WTC11 (cell line): ENCODE measurements at regions not wholly inside any gene's neighbourhood (a gene's known extent, or its start where the extent isn't known, plus 50 kb on each side); places are given as distances from the start of the nearest gene placed in this dataset.

Experiments used
- ATAC-seq: fragments of 200-7000 bp; cut with Tn5 transposase; 2 replicates; pipeline ENCODE4 v1.10.0; 2021; ENCODE audit warnings: mild to moderate bottlenecking, moderate library complexity
- CTCF ChIA-PET: fragments of 300-600 bp; sonication (Branson Sonifier 250); formaldehyde crosslinking; loops from one replicate; lab custom pipeline; 2021; ENCODE audit warnings: antibody characterized with exemption; lab: Charles Lee
- POLR2A ChIA-PET: fragments of 350-600 bp; sonication (Branson Sonifier 250); formaldehyde crosslinking; loops from one replicate; lab custom pipeline; 2021; ENCODE audit warnings: antibody characterized with exemption; lab: Charles Lee
- DNase-seq: peaks from one replicate; pipeline ENCODE4 v3.0.0; 2021; ENCODE audit warnings: low spot score
- H3K27ac Mint-ChIP-seq: 2 replicates; pipeline ENCODE4 v1.8.0; 2021; ENCODE audit warnings: mixed read lengths
- H3K27me3 Mint-ChIP-seq: 2 replicates; pipeline ENCODE4 v1.8.0; 2021; ENCODE audit warnings: low read depth, mild to moderate bottlenecking, moderate library complexity, mixed read lengths
- H3K36me3 Mint-ChIP-seq: 2 replicates; pipeline ENCODE4 v1.8.0; 2021; ENCODE audit warnings: mixed read lengths
- H3K4me1 Mint-ChIP-seq: 2 replicates; pipeline ENCODE4 v1.8.0; 2022; ENCODE audit warnings: mixed read lengths
- H3K4me3 Mint-ChIP-seq: 2 replicates; pipeline ENCODE4 v1.8.0; 2021; ENCODE audit warnings: mild to moderate bottlenecking, moderate library complexity, mixed read lengths
- H3K9me3 Mint-ChIP-seq: 2 replicates; pipeline ENCODE4 v1.8.0; 2021; ENCODE audit warnings: mixed read lengths
- CTCF ChIP-seq: fragments of 200-600 bp; IDR thresholded peaks from 2 replicates; pipeline ENCODE4 v1.8.0; 2022; ENCODE audit warnings: antibody characterized with exemption
- ESRRA ChIP-seq: sonication (generic); formaldehyde crosslinking; IDR thresholded peaks from 2 replicates; pipeline ENCODE4 v1.8.1; 2022; ENCODE audit warnings: mild to moderate bottlenecking, missing genetic modification reagents, borderline replicate concordance
- ETV6 ChIP-seq: sonication (generic); formaldehyde crosslinking; IDR thresholded peaks from 2 replicates; pipeline ENCODE4 v1.8.1; 2022; ENCODE audit warnings: mild to moderate bottlenecking, missing genetic modification reagents
- FOXK1 ChIP-seq: sonication (generic); formaldehyde crosslinking; IDR thresholded peaks from 2 replicates; pipeline ENCODE4 v1.8.0; 2022; ENCODE audit warnings: mild to moderate bottlenecking, moderate library complexity, missing genetic modification reagents
- FOXP1 ChIP-seq: sonication (generic); formaldehyde crosslinking; IDR thresholded peaks from 2 replicates; pipeline ENCODE4 v1.8.0; 2022; ENCODE audit warnings: missing genetic modification reagents, mild to moderate bottlenecking, moderate library complexity, borderline replicate concordance
- GTF2I ChIP-seq: fragments of 250-450 bp; sonication (Bioruptor Pico); conservative IDR thresholded peaks from 2 replicates; pipeline ENCODE4 v1.4.0; 2021; ENCODE audit warnings: mild to moderate bottlenecking
- MXD4 ChIP-seq: fragments of 250-450 bp; sonication (Bioruptor Pico); IDR thresholded peaks from 2 replicates; pipeline ENCODE4 v1.8.0; 2021; ENCODE audit warnings: mild to moderate bottlenecking, moderate library complexity, borderline replicate concordance
- MYBL2 ChIP-seq: sonication (generic); formaldehyde crosslinking; IDR thresholded peaks from 2 replicates; pipeline ENCODE4 v1.8.1; 2023; ENCODE audit warnings: mild to moderate bottlenecking, moderate library complexity, missing genetic modification reagents
- NFE2L1 ChIP-seq: sonication (generic); formaldehyde crosslinking; IDR thresholded peaks from 2 replicates; pipeline ENCODE4 v1.8.1; 2023; ENCODE audit warnings: missing genetic modification reagents
- NR1H2 ChIP-seq: sonication (generic); formaldehyde crosslinking; IDR thresholded peaks from 2 replicates; pipeline ENCODE4 v1.9.0; 2021; ENCODE audit warnings: mild to moderate bottlenecking, moderate library complexity, missing genetic modification reagents
- NR3C1 ChIP-seq: sonication (generic); formaldehyde crosslinking; conservative IDR thresholded peaks from 2 replicates; pipeline ENCODE4 v1.8.1; 2023; ENCODE audit warnings: low read depth, mild to moderate bottlenecking, missing genetic modification reagents
- SOX15 ChIP-seq: fragments of 250-450 bp; sonication (Bioruptor Pico); IDR thresholded peaks from 2 replicates; pipeline ENCODE4 v1.9.0; 2021; ENCODE audit warnings: mild to moderate bottlenecking
- TCF7 ChIP-seq: sonication (generic); formaldehyde crosslinking; IDR thresholded peaks from 2 replicates; pipeline ENCODE4 v1.8.0; 2022; ENCODE audit warnings: mild to moderate bottlenecking, low read depth, missing genetic modification reagents, moderate library complexity
- USF2 ChIP-seq: sonication (generic); formaldehyde crosslinking; IDR thresholded peaks from 2 replicates; pipeline ENCODE4 v1.8.1; 2023; ENCODE audit warnings: mild to moderate bottlenecking, missing genetic modification reagents, moderate library complexity
- ZNF317 ChIP-seq: sonication (generic); formaldehyde crosslinking; IDR thresholded peaks from 2 replicates; pipeline ENCODE4 v1.8.1; 2023; ENCODE audit warnings: low read depth, mild to moderate bottlenecking, moderate library complexity, missing genetic modification reagents, borderline replicate concordance
- ZNF423 ChIP-seq: fragments of 250-450 bp; sonication (Bioruptor Pico); IDR thresholded peaks from 2 replicates; pipeline ENCODE4 v2.1.2; 2022; ENCODE audit warnings: mild to moderate bottlenecking, moderate library complexity
- ZNF671 ChIP-seq: fragments of 250-450 bp; sonication (Bioruptor Pico); IDR thresholded peaks from 2 replicates; pipeline ENCODE4 v1.8.0; 2021; ENCODE audit warnings: mild to moderate bottlenecking
- TF ChIP-seq, protein P1 (sequence below): sonication (generic); formaldehyde crosslinking; IDR thresholded peaks from 2 replicates; pipeline ENCODE4 v1.8.1; 2023; ENCODE audit warnings: mild to moderate bottlenecking, missing genetic modification reagents, moderate library complexity
- TF ChIP-seq, protein P2 (sequence below): sonication (generic); formaldehyde crosslinking; IDR thresholded peaks from 2 replicates; pipeline ENCODE4 v1.8.1; 2023; ENCODE audit warnings: mild to moderate bottlenecking, missing genetic modification reagents, borderline replicate concordance
- TF ChIP-seq, protein P3 (sequence below): sonication (generic); formaldehyde crosslinking; IDR thresholded peaks from 2 replicates; pipeline ENCODE4 v1.8.0; 2022; ENCODE audit warnings: mild to moderate bottlenecking, missing genetic modification reagents
- TF ChIP-seq, protein P4 (sequence below): sonication (generic); formaldehyde crosslinking; conservative IDR thresholded peaks from 2 replicates; pipeline ENCODE4 v1.8.1; 2022; ENCODE audit warnings: mild to moderate bottlenecking, missing genetic modification reagents
- TF ChIP-seq, protein P5 (sequence below): fragments of 250-450 bp; sonication (Bioruptor Pico); IDR thresholded peaks from 2 replicates; pipeline ENCODE4 v1.8.0; 2021; ENCODE audit warnings: mild to moderate bottlenecking
- TF ChIP-seq, protein P6 (sequence below): sonication (generic); formaldehyde crosslinking; IDR thresholded peaks from 2 replicates; pipeline ENCODE4 v1.8.0; 2022; ENCODE audit warnings: missing genetic modification reagents

GRCh38 chr4:149933120-149933519 is 117.5 kb upstream of the IQCM start:
- H3K27ac Mint-ChIP-seq: no peak overlapping the region
- ATAC-seq: no peak
- POLR2A ChIA-PET: no interaction called here
- H3K27me3 Mint-ChIP-seq: no peaks in the 10 kb centered on the region
- no peaks in the 10 kb centered on the region for H3K4me1 Mint-ChIP-seq
- no peak overlapping the region for H3K4me3 Mint-ChIP-seq
- DNase-seq: no peak
- peaks cover 2% of the 10 kb centered on the region for H3K9me3 Mint-ChIP-seq
- CTCF ChIA-PET: no interaction called here
- no peak for TF ChIP-seq FOXK1
- TF ChIP-seq MYBL2 (CRISPR knock-in tag): no peak
- TF ChIP-seq GTF2I (CRISPR knock-in tag): no peak
- TF ChIP-seq NR1H2: no peak
- TF ChIP-seq ZNF423 (CRISPR knock-in tag): no peak
- TF ChIP-seq ETV6 (CRISPR knock-in tag): no peak
- TF ChIP-seq SOX15 (CRISPR knock-in tag): no peak
- no peak for TF ChIP-seq CTCF
- TF ChIP-seq NR3C1 (CRISPR knock-in tag): no peak
- TF ChIP-seq, protein P1, sequence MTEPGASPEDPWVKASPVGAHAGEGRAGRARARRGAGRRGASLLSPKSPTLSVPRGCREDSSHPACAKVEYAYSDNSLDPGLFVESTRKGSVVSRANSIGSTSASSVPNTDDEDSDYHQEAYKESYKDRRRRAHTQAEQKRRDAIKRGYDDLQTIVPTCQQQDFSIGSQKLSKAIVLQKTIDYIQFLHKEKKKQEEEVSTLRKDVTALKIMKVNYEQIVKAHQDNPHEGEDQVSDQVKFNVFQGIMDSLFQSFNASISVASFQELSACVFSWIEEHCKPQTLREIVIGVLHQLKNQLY: no peak
- TF ChIP-seq NFE2L1: no peak
- TF ChIP-seq, protein P2, sequence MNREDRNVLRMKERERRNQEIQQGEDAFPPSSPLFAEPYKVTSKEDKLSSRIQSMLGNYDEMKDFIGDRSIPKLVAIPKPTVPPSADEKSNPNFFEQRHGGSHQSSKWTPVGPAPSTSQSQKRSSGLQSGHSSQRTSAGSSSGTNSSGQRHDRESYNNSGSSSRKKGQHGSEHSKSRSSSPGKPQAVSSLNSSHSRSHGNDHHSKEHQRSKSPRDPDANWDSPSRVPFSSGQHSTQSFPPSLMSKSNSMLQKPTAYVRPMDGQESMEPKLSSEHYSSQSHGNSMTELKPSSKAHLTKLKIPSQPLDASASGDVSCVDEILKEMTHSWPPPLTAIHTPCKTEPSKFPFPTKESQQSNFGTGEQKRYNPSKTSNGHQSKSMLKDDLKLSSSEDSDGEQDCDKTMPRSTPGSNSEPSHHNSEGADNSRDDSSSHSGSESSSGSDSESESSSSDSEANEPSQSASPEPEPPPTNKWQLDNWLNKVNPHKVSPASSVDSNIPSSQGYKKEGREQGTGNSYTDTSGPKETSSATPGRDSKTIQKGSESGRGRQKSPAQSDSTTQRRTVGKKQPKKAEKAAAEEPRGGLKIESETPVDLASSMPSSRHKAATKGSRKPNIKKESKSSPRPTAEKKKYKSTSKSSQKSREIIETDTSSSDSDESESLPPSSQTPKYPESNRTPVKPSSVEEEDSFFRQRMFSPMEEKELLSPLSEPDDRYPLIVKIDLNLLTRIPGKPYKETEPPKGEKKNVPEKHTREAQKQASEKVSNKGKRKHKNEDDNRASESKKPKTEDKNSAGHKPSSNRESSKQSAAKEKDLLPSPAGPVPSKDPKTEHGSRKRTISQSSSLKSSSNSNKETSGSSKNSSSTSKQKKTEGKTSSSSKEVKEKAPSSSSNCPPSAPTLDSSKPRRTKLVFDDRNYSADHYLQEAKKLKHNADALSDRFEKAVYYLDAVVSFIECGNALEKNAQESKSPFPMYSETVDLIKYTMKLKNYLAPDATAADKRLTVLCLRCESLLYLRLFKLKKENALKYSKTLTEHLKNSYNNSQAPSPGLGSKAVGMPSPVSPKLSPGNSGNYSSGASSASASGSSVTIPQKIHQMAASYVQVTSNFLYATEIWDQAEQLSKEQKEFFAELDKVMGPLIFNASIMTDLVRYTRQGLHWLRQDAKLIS: no peak
- TF ChIP-seq, protein P3, sequence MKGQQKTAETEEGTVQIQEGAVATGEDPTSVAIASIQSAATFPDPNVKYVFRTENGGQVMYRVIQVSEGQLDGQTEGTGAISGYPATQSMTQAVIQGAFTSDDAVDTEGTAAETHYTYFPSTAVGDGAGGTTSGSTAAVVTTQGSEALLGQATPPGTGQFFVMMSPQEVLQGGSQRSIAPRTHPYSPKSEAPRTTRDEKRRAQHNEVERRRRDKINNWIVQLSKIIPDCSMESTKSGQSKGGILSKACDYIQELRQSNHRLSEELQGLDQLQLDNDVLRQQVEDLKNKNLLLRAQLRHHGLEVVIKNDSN: no peak
- TF ChIP-seq, protein P4, sequence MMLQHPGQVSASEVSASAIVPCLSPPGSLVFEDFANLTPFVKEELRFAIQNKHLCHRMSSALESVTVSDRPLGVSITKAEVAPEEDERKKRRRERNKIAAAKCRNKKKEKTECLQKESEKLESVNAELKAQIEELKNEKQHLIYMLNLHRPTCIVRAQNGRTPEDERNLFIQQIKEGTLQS (CRISPR knock-in tag): no peak
- no peak for TF ChIP-seq ZNF317
- no peak for TF ChIP-seq ESRRA
- TF ChIP-seq, all 79 proteins: peak for 0
- no peaks in the 10 kb centered on the region for H3K36me3 Mint-ChIP-seq

GRCh38 chr4:149933883-149934282 is 118.2 kb upstream of the IQCM start:
- Mint-ChIP-seq H3K9me3 (peaks cover 7% of the 10 kb centered on the region), H3K36me3 (0 out of 2 replicates have a peak, but pooled peaks cover 4% of the 10 kb centered on the region), H3K4me1 (no peaks in the 10 kb centered on the region), H3K27me3 (no peaks in the 10 kb centered on the region), H3K4me3 (no peak overlapping the region), H3K27ac (no peak overlapping the region)
- ChIA-PET CTCF (no interaction called here), POLR2A (no interaction called here)
- DNase-seq (no peak), ATAC-seq (no peak)
- TF ChIP-seq TCF7 (CRISPR knock-in tag) (no peak), MXD4 (CRISPR knock-in tag) (no peak), ZNF671 (CRISPR knock-in tag) (no peak), USF2 (CRISPR knock-in tag) (no peak), FOXP1 (CRISPR knock-in tag) (no peak)
- TF ChIP-seq, protein P5, sequence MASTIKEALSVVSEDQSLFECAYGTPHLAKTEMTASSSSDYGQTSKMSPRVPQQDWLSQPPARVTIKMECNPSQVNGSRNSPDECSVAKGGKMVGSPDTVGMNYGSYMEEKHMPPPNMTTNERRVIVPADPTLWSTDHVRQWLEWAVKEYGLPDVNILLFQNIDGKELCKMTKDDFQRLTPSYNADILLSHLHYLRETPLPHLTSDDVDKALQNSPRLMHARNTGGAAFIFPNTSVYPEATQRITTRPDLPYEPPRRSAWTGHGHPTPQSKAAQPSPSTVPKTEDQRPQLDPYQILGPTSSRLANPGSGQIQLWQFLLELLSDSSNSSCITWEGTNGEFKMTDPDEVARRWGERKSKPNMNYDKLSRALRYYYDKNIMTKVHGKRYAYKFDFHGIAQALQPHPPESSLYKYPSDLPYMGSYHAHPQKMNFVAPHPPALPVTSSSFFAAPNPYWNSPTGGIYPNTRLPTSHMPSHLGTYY (CRISPR knock-in tag): no peak
- TF ChIP-seq, protein P6, sequence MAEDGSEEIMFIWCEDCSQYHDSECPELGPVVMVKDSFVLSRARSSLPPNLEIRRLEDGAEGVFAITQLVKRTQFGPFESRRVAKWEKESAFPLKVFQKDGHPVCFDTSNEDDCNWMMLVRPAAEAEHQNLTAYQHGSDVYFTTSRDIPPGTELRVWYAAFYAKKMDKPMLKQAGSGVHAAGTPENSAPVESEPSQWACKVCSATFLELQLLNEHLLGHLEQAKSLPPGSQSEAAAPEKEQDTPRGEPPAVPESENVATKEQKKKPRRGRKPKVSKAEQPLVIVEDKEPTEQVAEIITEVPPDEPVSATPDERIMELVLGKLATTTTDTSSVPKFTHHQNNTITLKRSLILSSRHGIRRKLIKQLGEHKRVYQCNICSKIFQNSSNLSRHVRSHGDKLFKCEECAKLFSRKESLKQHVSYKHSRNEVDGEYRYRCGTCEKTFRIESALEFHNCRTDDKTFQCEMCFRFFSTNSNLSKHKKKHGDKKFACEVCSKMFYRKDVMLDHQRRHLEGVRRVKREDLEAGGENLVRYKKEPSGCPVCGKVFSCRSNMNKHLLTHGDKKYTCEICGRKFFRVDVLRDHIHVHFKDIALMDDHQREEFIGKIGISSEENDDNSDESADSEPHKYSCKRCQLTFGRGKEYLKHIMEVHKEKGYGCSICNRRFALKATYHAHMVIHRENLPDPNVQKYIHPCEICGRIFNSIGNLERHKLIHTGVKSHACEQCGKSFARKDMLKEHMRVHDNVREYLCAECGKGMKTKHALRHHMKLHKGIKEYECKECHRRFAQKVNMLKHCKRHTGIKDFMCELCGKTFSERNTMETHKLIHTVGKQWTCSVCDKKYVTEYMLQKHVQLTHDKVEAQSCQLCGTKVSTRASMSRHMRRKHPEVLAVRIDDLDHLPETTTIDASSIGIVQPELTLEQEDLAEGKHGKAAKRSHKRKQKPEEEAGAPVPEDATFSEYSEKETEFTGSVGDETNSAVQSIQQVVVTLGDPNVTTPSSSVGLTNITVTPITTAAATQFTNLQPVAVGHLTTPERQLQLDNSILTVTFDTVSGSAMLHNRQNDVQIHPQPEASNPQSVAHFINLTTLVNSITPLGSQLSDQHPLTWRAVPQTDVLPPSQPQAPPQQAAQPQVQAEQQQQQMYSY (CRISPR knock-in tag): no peak
- TF ChIP-seq, protein P1: no peak
